ENCODE measurements at regions not wholly inside any gene's neighbourhood (a gene's known extent, or its start where the extent isn't known, plus 50 kb on each side); places are given as distances from the start of the nearest gene placed in this dataset.

DNA sequence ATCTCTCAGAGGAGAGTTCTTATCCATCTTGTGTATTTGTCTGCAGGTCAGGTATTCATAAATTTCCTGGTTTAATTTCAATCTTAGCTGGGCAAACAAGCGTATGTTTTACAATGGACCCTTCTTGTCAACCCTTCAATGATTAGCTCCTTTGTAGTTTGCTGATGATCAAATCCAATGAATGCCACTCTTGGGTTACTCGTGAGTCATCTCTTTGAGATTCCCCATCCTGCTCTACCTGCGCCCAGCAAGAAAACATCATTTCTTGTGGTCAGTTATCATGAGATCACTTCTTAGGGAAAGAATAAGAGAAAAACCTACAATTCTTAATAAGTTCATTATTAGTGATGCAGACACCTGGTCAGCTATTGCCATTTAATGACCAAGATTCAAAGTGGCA, 572.3 kb upstream of the PKN2 start:
- intact Hi-C loops (cut with DNase I), result no loop called here
- Histone ChIP-seq H3K9me3 (no peaks in the 10 kb centered on the region), H3K27me3 (no peaks in the 10 kb centered on the region), H3K27ac (no peak overlapping the region), H3K36me3 (no peaks in the 10 kb centered on the region), H3K4me1 (no peaks in the 10 kb centered on the region), H3K4me3 (no peak overlapping the region)
- TF ChIP-seq, protein P1, sequence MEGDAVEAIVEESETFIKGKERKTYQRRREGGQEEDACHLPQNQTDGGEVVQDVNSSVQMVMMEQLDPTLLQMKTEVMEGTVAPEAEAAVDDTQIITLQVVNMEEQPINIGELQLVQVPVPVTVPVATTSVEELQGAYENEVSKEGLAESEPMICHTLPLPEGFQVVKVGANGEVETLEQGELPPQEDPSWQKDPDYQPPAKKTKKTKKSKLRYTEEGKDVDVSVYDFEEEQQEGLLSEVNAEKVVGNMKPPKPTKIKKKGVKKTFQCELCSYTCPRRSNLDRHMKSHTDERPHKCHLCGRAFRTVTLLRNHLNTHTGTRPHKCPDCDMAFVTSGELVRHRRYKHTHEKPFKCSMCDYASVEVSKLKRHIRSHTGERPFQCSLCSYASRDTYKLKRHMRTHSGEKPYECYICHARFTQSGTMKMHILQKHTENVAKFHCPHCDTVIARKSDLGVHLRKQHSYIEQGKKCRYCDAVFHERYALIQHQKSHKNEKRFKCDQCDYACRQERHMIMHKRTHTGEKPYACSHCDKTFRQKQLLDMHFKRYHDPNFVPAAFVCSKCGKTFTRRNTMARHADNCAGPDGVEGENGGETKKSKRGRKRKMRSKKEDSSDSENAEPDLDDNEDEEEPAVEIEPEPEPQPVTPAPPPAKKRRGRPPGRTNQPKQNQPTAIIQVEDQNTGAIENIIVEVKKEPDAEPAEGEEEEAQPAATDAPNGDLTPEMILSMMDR (IDR thresholded peaks at IDR 0.05), result no peak
- no peak for TF ChIP-seq POLR2AphosphoS5 (IDR thresholded peaks at IDR 0.05; ENCODE audit: insufficient read depth in 1 of 2, low read depth in 1 of 2)
- TF ChIP-seq POLR2A (IDR thresholded peaks at IDR 0.05), result no peak
- no peak for DNase-seq (ENCODE audit: extremely low spot score in 2 of 2)

DNA sequence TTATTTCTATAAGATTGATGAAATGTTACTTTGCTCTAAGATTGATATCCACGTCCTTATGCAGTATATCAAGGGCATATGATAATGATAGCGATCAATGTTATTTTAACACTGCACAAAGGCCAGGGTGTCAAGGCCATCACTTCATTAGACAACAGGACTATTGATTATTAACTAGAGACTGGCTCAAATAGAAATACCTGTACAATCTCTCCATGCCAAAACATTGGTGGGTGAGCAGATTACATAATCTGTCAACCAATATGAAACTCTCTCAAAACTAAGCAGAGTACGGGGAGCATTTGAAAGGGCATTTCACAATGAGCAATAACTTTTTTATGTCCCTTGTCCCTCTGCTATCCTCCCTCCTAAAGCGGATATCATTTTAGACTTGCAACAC, 566.5 kb upstream of the PKN2 start:
- H3K36me3 ChIP-seq, result no peaks in the 10 kb centered on the region
- intact Hi-C loops (cut with DNase I), result no loop called here
- H3K27me3 ChIP-seq, result no peaks in the 10 kb centered on the region
- TF ChIP-seq POLR2AphosphoS5 (IDR thresholded peaks at IDR 0.05; ENCODE audit: insufficient read depth in 1 of 2, low read depth in 1 of 2), result no peak
- TF ChIP-seq, protein P1 (IDR thresholded peaks at IDR 0.05), result no peak
- no peak for TF ChIP-seq POLR2A (IDR thresholded peaks at IDR 0.05)
- H3K4me1 ChIP-seq, result no peaks in the 10 kb centered on the region
- DNase-seq (ENCODE audit: extremely low spot score in 2 of 2), result no peak
- no peak overlapping the region for H3K4me3 ChIP-seq
- H3K9me3 ChIP-seq, result no peaks in the 10 kb centered on the region
- H3K27ac ChIP-seq, result no peak overlapping the region

DNA sequence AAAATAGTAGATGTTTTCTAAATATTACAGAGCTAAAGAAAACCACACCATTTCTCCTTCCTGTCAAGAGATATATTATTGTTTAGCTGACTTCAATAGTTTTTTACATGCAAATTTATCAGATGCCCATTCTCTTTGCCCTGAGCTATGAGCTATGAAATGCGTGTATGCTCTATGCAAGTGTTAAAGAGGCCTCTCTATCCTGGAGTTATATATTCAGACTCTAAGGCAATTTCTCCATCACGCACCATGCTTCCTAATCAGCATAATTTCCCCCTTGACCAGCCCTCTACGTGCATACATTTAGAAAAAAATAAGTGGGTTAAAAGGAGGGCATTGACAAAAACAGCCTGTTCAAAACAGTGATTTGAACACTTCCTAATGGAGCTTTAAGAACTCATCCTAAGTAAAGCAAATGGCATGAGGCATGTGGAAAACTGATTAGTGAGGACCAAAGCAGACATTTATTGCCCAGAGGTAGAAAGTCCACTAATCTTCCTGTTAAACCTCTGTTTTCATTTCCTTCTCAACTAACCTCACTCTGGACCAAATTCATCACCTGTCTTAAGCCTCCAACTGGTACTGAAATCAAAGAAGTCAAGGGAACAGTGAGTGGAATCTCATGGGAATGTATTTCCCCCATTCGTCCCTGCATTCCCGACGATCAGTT, 565.8 kb upstream of the PKN2 start:
- DNase-seq (ENCODE audit: extremely low spot score in 2 of 2), result no peak

DNA sequence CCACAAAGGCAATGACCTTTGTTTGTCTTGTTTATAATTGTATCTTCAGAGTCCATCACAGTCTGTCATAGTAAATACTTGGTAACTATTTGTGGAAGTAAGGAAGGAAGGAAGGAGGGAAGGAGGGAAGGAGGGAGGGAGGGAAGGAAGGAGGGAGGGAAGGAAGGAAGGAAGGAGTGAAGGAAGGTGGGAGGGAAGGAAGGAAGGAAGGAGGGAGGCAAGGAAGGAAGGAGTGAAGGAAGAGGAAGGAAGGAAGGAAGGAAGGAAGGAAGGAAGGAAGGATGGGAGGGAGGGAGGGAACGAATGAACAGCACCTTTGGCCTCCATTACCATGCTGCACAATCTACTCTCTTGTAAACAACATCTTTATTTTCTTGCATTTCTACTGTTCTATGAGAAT, 559.5 kb upstream of the PKN2 start:
- TF ChIP-seq, protein P1 (IDR thresholded peaks at IDR 0.05), result no peak
- TF ChIP-seq POLR2AphosphoS5 (IDR thresholded peaks at IDR 0.05; ENCODE audit: insufficient read depth in 1 of 2, low read depth in 1 of 2) (no peak), POLR2A (IDR thresholded peaks at IDR 0.05) (no peak)
- no peaks in the 10 kb centered on the region for H3K27me3 ChIP-seq
- no peaks in the 10 kb centered on the region for H3K9me3 ChIP-seq
- no peak for DNase-seq (ENCODE audit: extremely low spot score in 2 of 2)
- no peak overlapping the region for H3K27ac ChIP-seq
- no peaks in the 10 kb centered on the region for H3K36me3 ChIP-seq
- H3K4me3 ChIP-seq, result no peak overlapping the region
- intact Hi-C loops (cut with DNase I), result no loop called here
- no peaks in the 10 kb centered on the region for H3K4me1 ChIP-seq

More for the DNA sequence above, 565.8 kb upstream of the PKN2 start:
- Histone ChIP-seq H3K27ac (no peak overlapping the region), H3K27me3 (no peaks in the 10 kb centered on the region), H3K4me1 (no peaks in the 10 kb centered on the region), H3K36me3 (no peaks in the 10 kb centered on the region), H3K9me3 (no peaks in the 10 kb centered on the region), H3K4me3 (no peak overlapping the region)
- TF ChIP-seq POLR2A (IDR thresholded peaks at IDR 0.05) (no peak), POLR2AphosphoS5 (IDR thresholded peaks at IDR 0.05; ENCODE audit: insufficient read depth in 1 of 2, low read depth in 1 of 2) (no peak)
- TF ChIP-seq, protein P1 (IDR thresholded peaks at IDR 0.05), result no peak
- intact Hi-C loops (cut with DNase I), result no loop called here

DNA sequence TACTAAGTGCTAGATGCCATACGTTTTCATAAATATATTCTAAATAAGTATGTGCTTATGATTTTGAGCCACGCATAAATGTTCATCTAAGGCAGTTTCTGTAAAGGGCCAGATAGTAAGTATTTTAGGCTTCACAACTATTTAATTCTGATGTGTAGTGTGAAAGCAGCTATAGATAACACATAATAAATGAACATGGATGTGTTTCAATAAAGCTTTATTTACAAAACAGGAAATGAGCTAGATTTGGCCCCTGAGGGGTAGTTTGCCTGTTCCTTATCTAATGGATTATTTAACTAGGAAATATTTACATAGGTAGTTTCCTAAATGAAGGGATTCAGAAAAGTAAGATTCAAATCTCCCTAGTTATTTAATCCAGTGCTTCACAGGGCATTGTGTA, 557.6 kb upstream of the PKN2 start:
- no peaks in the 10 kb centered on the region for H3K36me3 ChIP-seq
- no peaks in the 10 kb centered on the region for H3K4me1 ChIP-seq
- H3K9me3 ChIP-seq, result no peaks in the 10 kb centered on the region
- no peaks in the 10 kb centered on the region for H3K27me3 ChIP-seq
- no peak overlapping the region for H3K4me3 ChIP-seq
- intact Hi-C loops (cut with DNase I), result no loop called here
- DNase-seq (ENCODE audit: extremely low spot score in 2 of 2), result no peak
- no peak for TF ChIP-seq POLR2A (IDR thresholded peaks at IDR 0.05)
- TF ChIP-seq, protein P1 (IDR thresholded peaks at IDR 0.05), result no peak
- no peak for TF ChIP-seq POLR2AphosphoS5 (IDR thresholded peaks at IDR 0.05; ENCODE audit: insufficient read depth in 1 of 2, low read depth in 1 of 2)
- no peak overlapping the region for H3K27ac ChIP-seq
